Neural cell (in vitro differentiated cells): ENCODE measurements at regions not wholly inside any gene's neighbourhood (a gene's known extent, or its start where the extent isn't known, plus 50 kb on each side); places are given as distances from the start of the nearest gene placed in this dataset.

Source experiments
- CTCF ChIP-seq: fragments of 450-650 bp; IDR thresholded peaks from 2 replicates; pipeline ENCODE4 v1.5.1; 2014; ENCODE audit warnings: antibody characterized with exemption, mild to moderate bottlenecking, moderate library complexity; ENCODE audit not compliant: poor library complexity, severe bottlenecking
- MXI1 ChIP-seq: fragments of 450-650 bp; conservative IDR thresholded peaks from 2 replicates; pipeline ENCODE4 v1.6.1; 2014; ENCODE audit warnings: antibody characterized with exemption, mild to moderate bottlenecking; ENCODE audit not compliant: poor library complexity, severe bottlenecking
- POLR2AphosphoS5 ChIP-seq: IDR thresholded peaks from 2 replicates; pipeline ENCODE4 v1.6.1; 2012
- TAF1 ChIP-seq: IDR thresholded peaks from 2 replicates; pipeline ENCODE4 v1.6.1; 2012; ENCODE audit warnings: low read depth

- TF ChIP-seq POLR2AphosphoS5 (no peak), CTCF (no peak), TAF1 (no peak), MXI1 (no peak)
Measured at GRCh38 chr10:76651154-76651553, 986.5 kb downstream of the KCNMA1 start.
